ENCODE measurements at regions not wholly inside any gene's neighbourhood (a gene's known extent, or its start where the extent isn't known, plus 50 kb on each side); places are given as distances from the start of the nearest gene placed in this dataset.

DNA sequence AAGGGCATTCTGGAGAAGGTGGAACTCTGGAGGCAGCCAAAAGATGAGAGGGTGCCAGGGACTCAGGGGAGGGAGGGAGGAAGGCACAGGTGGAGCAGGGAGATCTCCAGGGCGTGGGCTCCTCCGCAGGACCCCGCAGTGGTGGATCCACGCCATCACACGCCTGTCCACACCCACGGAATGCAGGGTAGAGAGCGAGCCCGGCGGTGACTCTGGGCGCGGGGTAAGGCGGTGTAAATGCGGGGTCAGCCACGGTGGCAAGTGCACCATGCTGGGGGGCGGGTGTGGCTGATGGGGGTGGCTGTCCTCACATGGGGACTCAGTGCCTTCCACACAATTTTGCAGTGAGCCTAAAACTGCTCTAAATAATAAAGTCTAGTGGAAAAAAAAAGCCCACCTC is 105.1 kb upstream of the TTC34 start:
- TF ChIP-seq POLR2AphosphoS5 (IDR thresholded peaks at IDR 0.05; ENCODE audit: borderline replicate concordance, low read depth, low read length) (no peak), EZH2 (IDR thresholded peaks at IDR 0.05) (no peak)
